Right renal pelvis (tissue), 4 donors: ENCODE measurements at regions not wholly inside any gene's neighbourhood (a gene's known extent, or its start where the extent isn't known, plus 50 kb on each side); places are given as distances from the start of the nearest gene placed in this dataset.
"Not testable (repeated sequence)": the region's sequence is repeated elsewhere in the genome, so short reads cannot be mapped to it uniquely, and the experiment has no call there.

Source experiments
- DNase-seq, 4 donors: peaks; one replicate each; pipeline ENCODE4 v3.0.0-alpha.2; 2013; ENCODE audit warnings: low read depth in 4 of 4, low spot score in 3 of 4, missing footprints in 1 of 4

DNA sequence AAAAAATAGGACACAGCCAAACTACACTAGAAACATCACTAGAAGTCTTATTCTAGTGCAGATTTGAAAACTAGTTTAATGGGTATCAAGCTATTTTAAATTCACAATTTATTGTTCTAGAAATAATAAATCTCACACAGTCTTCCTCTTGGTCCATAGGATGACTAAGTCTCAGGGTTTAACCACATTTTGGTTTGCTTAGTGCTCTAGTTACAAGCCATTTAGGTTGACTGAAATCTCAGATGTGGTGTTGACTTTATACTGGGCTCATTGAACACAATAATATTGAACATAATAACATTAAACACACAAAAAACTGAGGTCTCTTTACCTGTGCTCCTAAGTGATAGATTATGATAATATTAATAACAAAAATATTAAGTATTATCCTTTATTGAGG is 760.3 kb upstream of the CCDC179 start:
- no peak for DNase-seq

DNA sequence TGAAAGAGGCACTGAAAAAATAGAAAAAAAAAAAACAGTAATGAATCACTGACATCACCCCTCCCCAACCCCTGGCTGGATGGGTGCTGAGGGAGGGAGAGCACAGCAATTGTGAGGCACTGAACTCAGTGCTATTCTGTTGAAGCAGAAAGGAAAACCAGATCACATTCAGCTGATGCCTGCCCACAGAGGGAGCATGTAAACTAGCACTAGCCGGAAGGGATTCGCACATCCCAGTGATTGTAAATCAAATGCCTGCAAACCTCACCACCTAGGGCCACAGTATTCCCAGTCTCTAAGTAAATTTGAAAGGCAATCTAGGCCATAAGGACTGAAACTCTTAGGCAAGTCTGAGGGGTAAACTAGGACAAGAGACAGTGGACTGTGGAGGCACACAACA is 772.0 kb upstream of the CCDC179 start:
- no peak for DNase-seq

DNA sequence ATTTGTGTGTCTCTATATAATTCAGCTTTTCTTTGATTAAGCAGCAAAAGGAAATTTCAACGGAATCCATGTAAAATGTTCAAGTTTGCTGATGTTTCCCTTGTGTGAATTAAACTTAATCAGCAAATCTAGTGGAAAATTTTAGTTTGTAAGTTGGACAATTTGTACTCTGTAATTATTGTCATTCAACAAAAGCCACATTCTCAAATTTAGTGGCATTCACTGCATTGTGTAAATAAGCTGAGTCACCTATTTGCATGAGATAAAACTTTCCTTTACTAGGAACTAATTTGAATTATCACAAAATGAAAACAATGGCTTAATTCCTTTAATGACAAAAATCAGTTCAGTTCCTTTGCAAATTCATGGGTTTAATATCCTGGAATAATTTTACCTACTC is 784.2 kb upstream of the CCDC179 start:
- DNase-seq, result no peak

DNA sequence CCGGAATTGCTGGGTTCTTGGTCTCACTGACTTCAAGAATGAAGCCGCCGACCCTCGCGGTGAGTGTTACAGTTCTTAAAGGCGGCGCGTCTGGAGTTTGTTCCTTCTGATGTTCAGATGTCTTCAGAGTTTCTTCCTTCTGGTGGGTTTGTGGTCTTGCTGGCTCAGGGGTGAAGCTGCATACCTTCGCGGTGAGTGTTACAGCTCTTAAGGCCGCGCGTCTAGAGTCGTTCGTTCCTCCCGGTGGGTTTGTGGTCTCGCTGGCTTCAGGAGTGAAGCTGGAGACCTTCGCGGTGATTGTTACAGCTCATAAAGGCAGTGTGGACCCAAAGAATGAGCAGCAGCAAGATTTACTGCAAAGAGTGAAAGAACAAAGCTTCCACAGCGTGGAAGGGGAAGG is 792.1 kb upstream of the CCDC179 start:
- not testable (repeated sequence) for DNase-seq

DNA sequence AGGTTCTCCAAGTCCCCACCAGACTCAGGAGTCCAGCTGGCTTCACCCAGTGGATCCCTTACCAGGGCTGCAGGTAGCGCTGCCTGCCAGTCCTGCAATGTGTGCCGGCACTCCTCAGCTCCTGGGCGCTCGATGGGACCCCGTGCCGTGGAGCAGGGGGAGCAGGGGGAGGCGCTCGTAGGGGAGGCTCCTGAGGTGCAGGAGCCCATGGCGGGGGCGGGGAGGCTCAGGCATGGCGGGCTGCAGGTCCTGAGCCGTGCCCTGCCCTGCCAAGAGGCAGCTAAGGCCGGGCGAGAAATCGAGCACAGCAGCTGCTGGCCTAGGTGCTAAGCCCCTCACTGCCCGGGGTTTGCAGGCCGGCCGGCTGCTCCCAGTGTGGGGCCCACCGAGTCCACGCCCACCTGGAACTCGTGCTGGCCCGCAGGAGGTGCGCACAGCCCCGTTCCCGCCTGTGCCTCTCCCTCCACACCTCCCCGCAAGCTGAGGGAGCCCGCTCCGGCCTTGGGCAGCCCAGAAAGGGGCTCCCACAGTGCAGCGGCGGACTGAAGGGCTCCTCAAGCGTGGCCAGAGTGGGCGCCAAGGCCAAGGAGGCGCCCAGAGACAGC is 792.9 kb upstream of the CCDC179 start:
- DNase-seq, result no peak

DNA sequence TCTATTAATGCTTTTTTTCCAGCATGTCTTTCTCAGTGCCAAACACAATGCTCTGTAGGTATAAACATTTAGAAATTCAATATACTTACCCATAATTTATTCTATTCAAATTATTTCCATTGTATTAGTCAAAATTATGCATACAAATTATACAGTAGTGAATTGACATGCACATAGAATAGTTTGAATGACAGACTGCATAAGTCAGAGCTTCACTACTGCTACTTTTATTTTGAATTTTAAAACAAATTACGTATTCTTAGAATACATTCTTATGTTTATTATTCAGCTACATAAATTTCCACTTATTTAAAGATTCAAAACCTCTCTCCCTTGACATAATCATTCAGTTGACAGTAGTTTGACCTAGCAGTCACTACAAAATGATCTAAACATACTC is 808.0 kb upstream of the CCDC179 start:
- DNase-seq, result no peak

DNA sequence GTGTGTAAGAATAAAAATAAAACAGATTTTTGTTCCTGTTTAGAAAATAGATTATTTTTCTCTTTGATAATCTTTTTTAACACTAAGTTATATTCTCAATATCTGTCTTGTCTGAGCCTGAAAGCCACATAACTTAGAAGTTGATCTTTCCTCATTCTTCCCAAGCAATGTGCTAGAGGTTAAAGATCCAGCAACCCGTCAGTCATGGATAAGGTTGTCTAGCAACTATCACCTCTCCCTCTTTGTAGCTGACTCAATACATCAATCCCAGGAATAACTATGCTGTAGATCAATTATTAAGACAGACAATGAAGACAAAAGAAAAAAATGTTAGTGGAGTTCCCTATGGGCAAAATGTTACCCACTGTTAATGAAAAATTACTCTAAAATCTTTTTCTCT is 813.1 kb upstream of the CCDC179 start:
- no peak for DNase-seq

DNA sequence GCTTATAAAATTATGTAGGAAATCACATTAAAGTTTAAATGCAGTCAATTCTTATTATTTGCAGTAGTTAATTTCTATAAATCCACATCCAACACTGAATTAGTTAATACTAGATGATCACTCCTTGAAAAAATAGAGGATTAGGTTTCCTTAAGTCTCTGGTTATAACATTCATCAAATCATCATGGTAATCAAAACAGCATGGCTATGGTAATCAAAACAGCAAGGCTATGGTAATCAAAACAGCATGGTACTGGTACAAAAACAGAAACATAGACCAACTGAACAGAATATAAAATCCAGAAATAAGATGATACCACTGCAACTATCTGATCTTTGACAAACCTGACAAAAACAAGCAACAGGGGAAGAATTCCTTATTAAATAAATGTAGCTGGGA is 814.6 kb upstream of the CCDC179 start:
- DNase-seq, result no peak

DNA sequence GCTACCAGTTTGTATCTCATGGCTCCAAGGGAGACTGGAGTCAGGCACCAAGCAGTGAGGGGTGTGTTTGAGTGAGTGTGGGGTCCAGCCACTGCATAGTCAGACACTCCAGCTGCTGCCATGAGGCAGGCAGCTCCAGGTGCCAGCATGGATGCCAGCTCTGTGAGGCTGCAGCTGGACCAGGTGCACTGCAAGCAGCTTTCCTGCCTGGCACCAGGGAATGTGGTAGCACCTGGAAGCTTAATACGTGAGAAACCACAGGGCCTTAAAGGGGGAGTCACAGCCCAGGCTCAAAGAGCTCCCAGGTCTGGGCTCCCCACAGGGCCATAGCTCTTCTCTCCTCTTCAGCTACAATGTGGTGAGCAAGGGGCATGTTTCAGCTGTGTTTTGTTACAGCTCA is 817.8 kb upstream of the LUZP2 start:
- DNase-seq, result no peak

DNA sequence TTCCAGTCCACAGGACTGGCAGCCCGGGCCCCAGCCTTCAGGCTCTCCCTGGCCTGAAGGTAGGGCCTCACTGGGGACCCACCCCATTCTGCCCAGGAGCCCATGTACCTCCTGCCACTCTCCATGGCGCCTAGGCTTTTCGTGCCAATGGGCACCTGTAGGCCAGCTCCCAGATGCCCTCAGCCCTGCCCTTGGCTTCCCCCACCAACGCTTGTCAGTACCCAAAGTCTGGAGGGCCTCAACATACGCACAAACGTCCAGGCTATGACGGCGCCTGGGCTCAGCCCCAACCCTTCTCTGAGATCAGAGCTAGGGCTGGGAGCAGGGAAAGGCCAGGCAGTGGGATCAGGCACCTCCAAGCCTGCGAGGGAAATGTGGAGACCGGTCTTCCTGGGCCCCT is 816.9 kb upstream of the LUZP2 start:
- no peak for DNase-seq

DNA sequence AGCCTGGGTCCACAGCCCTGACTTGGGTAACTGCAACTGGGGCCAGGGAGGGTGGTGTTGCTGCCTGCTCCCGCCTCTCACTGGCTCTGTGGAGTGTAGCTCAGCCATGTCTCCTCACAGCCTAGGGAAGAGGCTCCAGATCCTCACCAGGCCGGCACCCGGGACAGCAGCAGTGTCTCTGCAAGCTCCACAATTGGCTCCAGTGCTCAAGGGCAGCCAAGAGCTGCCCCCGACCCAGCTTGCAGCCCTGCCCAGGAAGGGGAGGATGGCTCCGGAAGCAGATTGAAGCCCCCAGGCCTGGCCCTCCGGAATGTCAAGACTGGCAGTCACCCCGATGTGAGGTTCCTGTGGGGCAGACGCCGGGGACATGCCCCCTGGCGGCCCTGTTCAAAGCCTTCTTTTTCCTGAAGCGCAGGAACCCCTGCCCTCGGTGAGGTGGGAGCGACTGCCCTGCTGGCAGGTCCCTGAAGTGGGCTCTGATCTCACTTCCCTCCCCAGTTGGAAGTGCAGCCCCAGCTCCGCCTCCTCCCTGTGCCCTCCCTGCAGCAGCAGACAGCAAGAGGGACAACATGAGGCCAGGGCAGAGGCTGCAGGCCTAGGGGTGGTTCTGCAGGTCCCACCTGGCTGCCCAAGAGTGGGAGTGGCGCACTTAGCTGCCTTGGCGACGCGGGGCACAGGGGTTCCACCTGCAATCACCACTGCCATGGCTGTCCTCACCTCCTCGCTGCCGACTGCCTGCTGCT is 816.2 kb upstream of the LUZP2 start:
- no peak for DNase-seq

DNA sequence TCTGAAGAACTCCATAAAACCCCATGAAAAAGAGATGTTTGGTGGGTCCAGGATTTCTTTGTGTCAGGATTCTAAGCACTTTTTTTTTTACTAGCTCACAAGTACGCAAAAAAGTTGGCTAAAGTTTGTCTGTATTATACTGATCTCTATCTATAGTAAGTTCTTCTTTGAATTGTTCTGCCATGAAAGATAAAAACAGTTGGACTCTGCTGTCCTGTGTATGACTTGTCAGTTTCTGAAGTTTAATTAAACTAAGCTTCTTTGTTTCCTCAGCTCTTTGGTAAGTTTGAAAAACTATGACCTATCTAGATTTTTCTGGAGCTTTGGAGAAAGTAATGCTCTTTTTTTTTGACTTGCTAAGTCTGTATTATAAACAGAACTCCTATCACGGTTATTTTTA is 812.2 kb upstream of the LUZP2 start:
- DNase-seq, result no peak

DNA sequence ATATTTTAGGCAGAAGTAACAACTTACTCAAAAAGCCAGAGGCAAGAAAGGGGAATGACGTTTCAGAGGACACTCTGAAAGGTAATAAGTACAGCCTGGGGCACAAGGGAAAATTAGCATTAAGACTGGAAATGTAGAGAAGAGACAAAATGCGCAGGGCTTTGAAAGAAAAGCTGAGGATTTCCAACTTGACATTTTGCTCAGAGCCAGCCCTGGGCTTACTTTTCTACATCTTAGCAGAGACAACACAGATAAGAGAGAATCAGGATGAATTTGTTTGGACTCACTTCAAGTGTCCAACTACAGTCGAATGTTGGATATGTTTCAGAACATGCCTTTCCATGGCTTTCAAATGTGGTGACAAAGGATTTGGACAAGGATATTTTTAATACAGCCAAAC is 808.9 kb upstream of the LUZP2 start:
- no peak for DNase-seq

DNA sequence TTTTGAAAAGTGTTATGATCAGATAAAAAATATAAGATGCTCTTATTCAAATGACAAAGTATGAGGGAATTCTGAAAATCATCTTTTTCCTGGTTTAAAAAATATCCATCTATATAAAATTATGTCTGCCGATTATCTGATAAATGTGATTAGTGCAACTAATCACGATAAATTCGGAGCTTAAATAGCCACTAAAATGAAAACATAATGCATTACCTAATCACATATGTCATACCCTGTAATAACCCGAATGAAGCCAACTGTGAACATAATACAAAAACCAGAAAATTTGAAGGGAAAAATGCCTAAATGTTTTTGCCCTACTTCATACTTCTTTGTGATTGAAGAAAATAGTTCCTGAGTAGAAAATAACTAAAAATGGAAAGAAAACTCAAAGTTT is 808.4 kb upstream of the LUZP2 start:
- DNase-seq, result no peak

DNA sequence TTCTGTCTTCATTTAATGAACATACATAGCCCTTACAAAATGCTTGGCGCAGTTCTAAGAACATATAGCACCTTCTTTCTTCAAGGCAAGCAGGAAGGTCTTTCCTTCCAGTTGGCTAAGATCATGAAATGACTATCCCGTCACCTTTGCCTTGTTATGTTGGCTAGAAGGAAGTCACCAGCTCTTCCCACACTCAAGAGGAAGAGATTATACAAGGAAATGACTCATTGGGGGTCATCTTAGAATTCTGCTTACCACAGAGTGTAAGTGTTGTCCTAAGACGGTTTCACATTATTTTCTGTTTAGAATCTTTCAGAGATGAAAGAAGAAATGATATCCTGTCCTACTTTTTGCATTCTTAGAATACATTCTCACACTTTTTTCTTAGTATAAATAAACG is 808.0 kb upstream of the LUZP2 start:
- DNase-seq, result no peak

DNA sequence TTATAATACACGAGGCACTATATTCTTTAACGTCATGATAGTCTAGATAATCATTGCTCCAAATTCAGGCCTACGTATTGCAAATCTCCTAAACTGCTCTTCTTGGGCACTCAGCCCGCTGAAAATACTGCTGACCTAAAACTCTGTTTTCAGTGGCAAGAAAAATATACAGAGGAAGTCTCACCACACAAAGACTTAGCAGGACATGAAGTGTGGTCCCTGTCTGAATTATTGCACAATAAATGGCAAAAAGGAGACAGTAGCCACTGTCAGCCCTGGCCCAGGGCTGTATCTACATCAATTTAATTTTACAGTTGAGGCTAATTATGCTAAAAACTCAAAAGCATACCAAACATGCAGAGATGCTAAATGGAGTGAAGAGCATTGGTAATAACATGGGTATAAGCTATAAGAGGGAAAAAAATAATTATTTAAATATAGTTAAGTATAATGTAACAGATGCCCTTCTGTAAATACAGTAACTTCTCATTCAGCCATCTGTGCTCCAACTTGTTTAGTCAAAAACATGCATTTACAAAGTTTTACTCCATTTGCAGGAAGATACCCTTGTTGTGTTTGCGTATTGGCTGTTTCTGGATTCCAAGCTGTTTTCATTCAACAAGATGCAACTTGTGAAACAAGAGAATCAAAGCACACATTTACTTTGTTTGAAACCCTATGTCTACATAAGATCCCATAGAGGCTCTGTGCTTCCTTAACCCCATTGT is 800.0 kb upstream of the LUZP2 start:
- DNase-seq, result no peak

DNA sequence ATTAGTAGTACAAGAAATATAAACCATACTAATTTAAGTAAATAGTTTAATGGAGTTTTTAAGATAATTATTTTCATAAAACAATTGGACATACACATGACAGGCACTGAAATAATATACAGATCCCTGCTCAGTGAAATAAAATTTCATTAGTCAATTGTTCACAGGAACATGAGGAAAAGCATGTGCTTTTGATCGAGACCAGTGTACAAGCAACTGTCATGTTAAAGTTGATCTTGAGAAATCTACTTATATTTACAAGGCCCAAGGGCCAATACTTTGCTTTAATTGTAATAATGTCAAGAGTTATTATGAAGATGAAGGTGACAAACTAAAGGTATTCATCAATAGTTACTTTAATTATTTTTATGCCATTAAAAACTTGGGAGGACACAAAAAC is 792.7 kb upstream of the LUZP2 start:
- no peak for DNase-seq

DNA sequence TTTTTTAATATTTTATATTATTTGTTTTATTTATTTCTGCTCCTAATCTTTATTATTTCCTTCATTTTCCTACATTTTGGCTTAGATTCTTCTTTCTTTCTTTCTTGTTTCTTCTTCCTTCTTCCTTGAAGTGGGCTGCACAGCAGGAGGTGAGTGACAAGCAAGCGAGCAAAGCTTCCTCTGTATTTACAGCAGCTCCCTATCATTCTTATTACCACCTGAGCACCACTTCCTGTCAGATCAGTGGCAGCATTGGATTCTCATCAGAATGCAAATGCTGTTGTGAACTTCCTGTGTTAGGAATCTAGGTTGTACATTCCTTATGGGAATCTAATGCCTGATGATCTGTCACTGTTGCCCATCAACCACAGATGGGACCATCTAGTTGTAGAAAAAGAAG is 784.9 kb upstream of the LUZP2 start:
- DNase-seq, result no peak

DNA sequence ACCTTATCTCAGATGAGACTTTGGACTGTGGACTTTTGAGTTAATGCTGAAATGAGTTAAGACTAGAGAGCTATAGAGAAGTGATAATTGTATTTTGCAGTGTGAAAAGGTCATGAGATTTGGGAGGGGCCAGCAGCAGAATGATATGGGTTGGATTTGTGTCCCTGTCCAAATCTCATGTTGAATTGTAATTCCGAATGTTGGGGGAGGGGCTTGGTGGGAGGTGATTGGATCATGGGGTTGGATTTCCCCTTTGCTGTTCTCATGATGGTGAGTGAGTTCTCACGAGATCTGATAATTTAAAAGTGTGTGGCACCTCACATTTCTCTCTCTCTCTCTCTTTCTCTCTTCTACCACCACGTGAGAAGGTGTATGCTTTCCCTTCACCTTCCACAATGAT is 777.8 kb upstream of the LUZP2 start:
- DNase-seq, result no peak

DNA sequence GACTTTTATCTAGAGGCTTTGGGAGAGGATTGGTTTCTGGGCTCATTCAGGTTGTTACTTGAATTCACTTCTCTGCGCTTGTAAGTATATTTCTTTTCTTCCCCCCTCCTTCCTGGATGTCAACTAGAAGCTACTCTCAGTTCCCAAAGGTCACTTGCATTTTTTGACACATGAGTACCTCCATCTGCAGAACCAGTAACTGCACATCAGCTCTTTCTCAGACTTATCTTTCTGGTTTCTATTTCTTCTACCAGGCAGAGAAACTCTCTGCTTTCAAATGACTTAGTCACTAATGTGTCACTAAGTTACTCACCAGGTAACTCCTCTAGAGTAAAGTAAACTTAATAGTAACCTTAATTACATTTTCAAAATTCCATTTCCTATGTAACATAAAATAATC is 773.0 kb upstream of the LUZP2 start:
- DNase-seq, result no peak

DNA sequence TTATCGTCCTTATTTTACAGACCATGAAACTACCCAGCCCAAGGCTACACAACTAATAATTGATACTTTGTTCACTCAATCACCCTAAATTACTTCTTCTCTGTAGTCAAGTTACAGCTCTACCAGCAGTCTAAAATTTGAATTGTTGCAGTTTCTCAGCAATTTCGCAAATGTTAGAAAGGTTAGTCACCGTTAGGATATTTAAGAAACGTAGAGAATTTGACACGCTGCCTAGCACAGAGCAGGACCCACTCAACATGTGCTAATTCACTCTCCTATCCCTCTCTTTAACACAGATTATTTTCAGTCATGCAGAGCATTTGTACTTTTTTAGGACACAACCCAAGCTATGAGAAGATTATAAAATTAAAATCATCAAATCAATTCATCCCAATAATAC is 771.1 kb upstream of the LUZP2 start:
- no peak for DNase-seq

DNA sequence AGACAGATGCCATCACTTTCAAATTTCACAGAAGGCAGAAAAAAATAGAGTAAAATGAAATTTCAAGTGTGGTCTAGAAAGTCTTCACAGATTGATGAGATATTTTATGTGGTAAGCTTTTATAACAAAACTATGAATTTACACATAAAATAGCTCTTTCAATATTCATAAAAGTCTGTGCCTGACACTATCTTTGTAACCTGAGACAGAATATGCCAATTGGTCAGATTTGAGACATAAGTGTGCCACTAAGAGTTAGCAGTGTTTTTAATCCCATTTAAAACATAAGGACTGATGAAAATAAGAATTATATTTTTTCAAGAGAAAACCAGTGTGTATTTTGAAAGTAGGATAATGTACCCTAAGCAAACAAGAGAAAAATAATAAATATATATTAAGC is 769.5 kb upstream of the LUZP2 start:
- DNase-seq, result no peak
